MM.1S (cell line): ENCODE measurements at regions not wholly inside any gene's neighbourhood (a gene's known extent, or its start where the extent isn't known, plus 50 kb on each side); places are given as distances from the start of the nearest gene placed in this dataset.

ENCODE experiments used
- DNase-seq: peaks from one replicate; pipeline ENCODE4 v3.0.0-alpha.2; 2015
- H2AFZ ChIP-seq: fragments of 300-600 bp; sonication (generic); 2 replicates; pipeline ENCODE4 v1.6.0; 2016; ENCODE audit warnings: antibody characterized with exemption, low read length
- H3F3A ChIP-seq: fragments of 300-600 bp; sonication (generic); 2 replicates; pipeline ENCODE4 v1.6.1; 2016; ENCODE audit warnings: mild to moderate bottlenecking, antibody characterized with exemption, low read length, moderate library complexity, mixed read lengths; ENCODE audit not compliant: insufficient read depth
- H3K27ac ChIP-seq: fragments of 300-600 bp; sonication (generic); 2 replicates; pipeline ENCODE4 v1.5.1; 2016; ENCODE audit warnings: mild to moderate bottlenecking, low read length
- H3K27me3 ChIP-seq: fragments of 300-600 bp; sonication (generic); replicated peaks from 2 replicates; pipeline ENCODE4 v1.6.0; 2016; ENCODE audit warnings: low read length; ENCODE audit not compliant: insufficient read depth
- H3K36me3 ChIP-seq: fragments of 300-600 bp; sonication (generic); replicated peaks from 2 replicates; pipeline ENCODE4 v1.6.1; 2016; ENCODE audit warnings: mild to moderate bottlenecking, low read length, mixed read lengths; ENCODE audit not compliant: insufficient read depth
- H3K4me1 ChIP-seq: fragments of 300-600 bp; sonication (generic); 2 replicates; pipeline ENCODE4 v1.6.1; 2016; ENCODE audit warnings: low read length, mixed read lengths
- H3K4me2 ChIP-seq: fragments of 300-600 bp; sonication (generic); 2 replicates; pipeline ENCODE4 v1.6.0; 2016; ENCODE audit warnings: low read depth, low read length
- H3K4me3 ChIP-seq: fragments of 300-600 bp; sonication (generic); 2 replicates; pipeline ENCODE4 v1.5.1; 2016; ENCODE audit warnings: low read length, mixed read lengths
- H3K79me2 ChIP-seq: fragments of 300-600 bp; sonication (generic); 2 replicates; pipeline ENCODE4 v1.6.1; 2016; ENCODE audit warnings: mixed run types, low read length, mixed read lengths
- H3K9ac ChIP-seq: fragments of 300-600 bp; sonication (generic); 2 replicates; pipeline ENCODE4 v1.6.1; 2016; ENCODE audit warnings: low read length, mixed read lengths
- H3K9me2 ChIP-seq: fragments of 300-600 bp; sonication (generic); replicated peaks from 2 replicates; pipeline ENCODE4 v1.6.1; 2016; ENCODE audit warnings: mild to moderate bottlenecking, low read length, mixed read lengths; ENCODE audit not compliant: insufficient read depth
- H3K9me3 ChIP-seq: fragments of 300-600 bp; sonication (generic); replicated peaks from 2 replicates; pipeline ENCODE4 v1.6.1; 2016; ENCODE audit warnings: mild to moderate bottlenecking, low read length, mixed read lengths; ENCODE audit not compliant: insufficient read depth
- H4K20me1 ChIP-seq: fragments of 300-600 bp; sonication (generic); 2 replicates; pipeline ENCODE4 v1.6.1; 2016; ENCODE audit warnings: mild to moderate bottlenecking, low read length, moderate library complexity, mixed read lengths; ENCODE audit not compliant: insufficient read depth
- CTCF ChIP-seq: fragments of 300-600 bp; sonication (generic); IDR thresholded peaks from 2 replicates; pipeline ENCODE4 v1.5.1; 2016; ENCODE audit warnings: antibody characterized with exemption, low read length, mixed read lengths
- EZH2 ChIP-seq: fragments of 300-600 bp; sonication (generic); optimal IDR thresholded peaks from 2 replicates; pipeline ENCODE3; 2017; ENCODE audit warnings: low read depth, mild to moderate bottlenecking, antibody characterized with exemption, low read length, mixed read lengths
- EZH2phosphoT487 ChIP-seq: fragments of 300-600 bp; sonication (generic); IDR thresholded peaks from 2 replicates; pipeline ENCODE4 v1.6.1; 2018; ENCODE audit warnings: antibody characterized with exemption, low read length

- H3K4me1 ChIP-seq, result no peaks in the 10 kb centered on the region
These were observed 397.7 kb upstream of the RIOK2 start for GRCh38 chr5:97580746-97581145.

GRCh38 chr5:97591781-97592180, 408.7 kb upstream of the RIOK2 start:
- Histone ChIP-seq H3K4me1 (no peaks in the 10 kb centered on the region), H3K27ac (no peak overlapping the region), H3F3A (no peaks in the 10 kb centered on the region), H3K4me2 (no peak overlapping the region), H3K9me3 (no peaks in the 10 kb centered on the region), H3K79me2 (no peaks in the 10 kb centered on the region), H3K4me3 (no peak overlapping the region), H4K20me1 (no peaks in the 10 kb centered on the region), H3K9me2 (no peaks in the 10 kb centered on the region), H3K27me3 (no peaks in the 10 kb centered on the region), H2AFZ (no peak overlapping the region), H3K36me3 (no peaks in the 10 kb centered on the region), H3K9ac (no peak overlapping the region)
- DNase-seq, result no peak
- no peak for TF ChIP-seq EZH2phosphoT487
- TF ChIP-seq EZH2, result no peak
- TF ChIP-seq CTCF, result no peak

More at GRCh38 chr5:97580746-97581145, 397.7 kb upstream of the RIOK2 start:
- Histone ChIP-seq H3F3A (no peaks in the 10 kb centered on the region), H3K36me3 (no peaks in the 10 kb centered on the region), H4K20me1 (no peaks in the 10 kb centered on the region), H3K4me2 (no peak overlapping the region), H3K27ac (no peak overlapping the region), H3K9me2 (no peaks in the 10 kb centered on the region), H3K27me3 (no peaks in the 10 kb centered on the region), H3K4me3 (no peak overlapping the region), H2AFZ (no peak overlapping the region), H3K9me3 (no peaks in the 10 kb centered on the region), H3K9ac (no peak overlapping the region), H3K79me2 (no peaks in the 10 kb centered on the region)
- TF ChIP-seq CTCF (no peak), EZH2phosphoT487 (no peak), EZH2 (no peak)
- no peak for DNase-seq

- Histone ChIP-seq H3F3A (no peaks in the 10 kb centered on the region), H3K27ac (no peak overlapping the region), H3K9me3 (no peaks in the 10 kb centered on the region), H3K4me2 (no peak overlapping the region), H3K9me2 (no peaks in the 10 kb centered on the region), H3K79me2 (no peaks in the 10 kb centered on the region), H3K9ac (no peak overlapping the region), H3K27me3 (no peaks in the 10 kb centered on the region), H3K4me1 (no peaks in the 10 kb centered on the region), H4K20me1 (no peaks in the 10 kb centered on the region), H3K36me3 (no peaks in the 10 kb centered on the region), H3K4me3 (no peak overlapping the region), H2AFZ (no peak overlapping the region)
- no peak for TF ChIP-seq EZH2
- no peak for DNase-seq
These were observed 417.4 kb upstream of the RIOK2 start for GRCh38 chr5:97600486-97600885.

GRCh38 chr5:97601651-97602050, 418.6 kb upstream of the RIOK2 start:
- no peak overlapping the region for H3K27ac ChIP-seq
- H3K36me3 ChIP-seq, result no peaks in the 10 kb centered on the region
- H3K4me3 ChIP-seq, result no peak overlapping the region
- H3K4me2 ChIP-seq, result no peak overlapping the region
- H4K20me1 ChIP-seq, result no peaks in the 10 kb centered on the region
- H3K79me2 ChIP-seq, result no peaks in the 10 kb centered on the region
- no peaks in the 10 kb centered on the region for H3K27me3 ChIP-seq
- no peak for DNase-seq
- no peak overlapping the region for H3K9ac ChIP-seq
- no peaks in the 10 kb centered on the region for H3F3A ChIP-seq
- no peaks in the 10 kb centered on the region for H3K9me3 ChIP-seq
- no peak overlapping the region for H2AFZ ChIP-seq
- no peak for TF ChIP-seq EZH2phosphoT487
- H3K9me2 ChIP-seq, result no peaks in the 10 kb centered on the region
- no peaks in the 10 kb centered on the region for H3K4me1 ChIP-seq
